ENCODE measurements at regions not wholly inside any gene's neighbourhood (a gene's known extent, or its start where the extent isn't known, plus 50 kb on each side); places are given as distances from the start of the nearest gene placed in this dataset.

GRCh38 chr11:115965767-115966504, 461.7 kb upstream of the CADM1 start:
- TF ChIP-seq, protein P1, sequence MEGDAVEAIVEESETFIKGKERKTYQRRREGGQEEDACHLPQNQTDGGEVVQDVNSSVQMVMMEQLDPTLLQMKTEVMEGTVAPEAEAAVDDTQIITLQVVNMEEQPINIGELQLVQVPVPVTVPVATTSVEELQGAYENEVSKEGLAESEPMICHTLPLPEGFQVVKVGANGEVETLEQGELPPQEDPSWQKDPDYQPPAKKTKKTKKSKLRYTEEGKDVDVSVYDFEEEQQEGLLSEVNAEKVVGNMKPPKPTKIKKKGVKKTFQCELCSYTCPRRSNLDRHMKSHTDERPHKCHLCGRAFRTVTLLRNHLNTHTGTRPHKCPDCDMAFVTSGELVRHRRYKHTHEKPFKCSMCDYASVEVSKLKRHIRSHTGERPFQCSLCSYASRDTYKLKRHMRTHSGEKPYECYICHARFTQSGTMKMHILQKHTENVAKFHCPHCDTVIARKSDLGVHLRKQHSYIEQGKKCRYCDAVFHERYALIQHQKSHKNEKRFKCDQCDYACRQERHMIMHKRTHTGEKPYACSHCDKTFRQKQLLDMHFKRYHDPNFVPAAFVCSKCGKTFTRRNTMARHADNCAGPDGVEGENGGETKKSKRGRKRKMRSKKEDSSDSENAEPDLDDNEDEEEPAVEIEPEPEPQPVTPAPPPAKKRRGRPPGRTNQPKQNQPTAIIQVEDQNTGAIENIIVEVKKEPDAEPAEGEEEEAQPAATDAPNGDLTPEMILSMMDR (IDR thresholded peaks at IDR 0.05; ENCODE audit: low read length): no peak
- no peak for TF ChIP-seq EZH2 (IDR thresholded peaks at IDR 0.05; ENCODE audit: borderline replicate concordance, low read length)

Data from OCI-LY1 (cell line).